ENCODE measurements at regions not wholly inside any gene's neighbourhood (a gene's known extent, or its start where the extent isn't known, plus 50 kb on each side); places are given as distances from the start of the nearest gene placed in this dataset.

DNA sequence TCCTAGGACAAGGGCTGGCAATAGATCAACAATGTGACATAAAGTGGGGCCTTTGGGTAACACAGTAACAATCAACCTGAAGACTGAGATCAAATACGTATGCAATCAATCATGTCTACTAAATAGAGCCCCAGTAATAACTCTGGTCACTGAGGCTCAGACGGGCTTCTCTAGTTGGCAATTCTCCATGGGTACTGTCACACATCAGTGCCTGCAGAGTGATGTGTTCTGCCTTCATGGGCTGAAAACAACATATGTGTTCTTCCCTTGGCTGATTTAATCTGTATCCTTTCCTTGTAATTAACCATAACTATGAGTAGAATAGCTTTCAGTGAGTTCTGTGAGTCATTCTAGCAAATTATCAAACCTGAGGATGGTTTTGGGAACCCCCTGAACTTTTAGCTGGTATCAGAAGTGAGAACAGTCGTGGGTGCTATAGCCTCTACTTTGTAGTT lies 113.6 kb downstream of the TMCO5A start:
- no peak for DNase-seq

DNA sequence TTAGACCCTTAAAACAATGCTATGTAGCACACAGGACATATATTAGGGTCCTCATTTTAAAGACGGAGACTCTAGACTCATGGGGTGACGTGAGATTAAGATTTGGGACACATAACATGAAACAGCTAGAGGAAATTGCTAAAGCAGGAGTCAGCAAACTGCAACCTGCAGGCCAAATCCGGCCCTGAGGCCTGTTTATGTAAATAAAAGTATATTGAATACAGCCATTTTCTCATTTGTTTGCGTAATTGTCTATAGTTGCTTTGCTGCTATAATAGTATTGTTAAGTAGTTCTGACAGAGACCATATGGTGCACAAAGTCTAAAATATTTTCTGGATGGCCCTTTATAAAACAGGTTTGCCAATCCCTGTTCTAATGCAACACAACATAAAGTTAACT lies 115.5 kb downstream of the TMCO5A start:
- DNase-seq = no peak

DNA sequence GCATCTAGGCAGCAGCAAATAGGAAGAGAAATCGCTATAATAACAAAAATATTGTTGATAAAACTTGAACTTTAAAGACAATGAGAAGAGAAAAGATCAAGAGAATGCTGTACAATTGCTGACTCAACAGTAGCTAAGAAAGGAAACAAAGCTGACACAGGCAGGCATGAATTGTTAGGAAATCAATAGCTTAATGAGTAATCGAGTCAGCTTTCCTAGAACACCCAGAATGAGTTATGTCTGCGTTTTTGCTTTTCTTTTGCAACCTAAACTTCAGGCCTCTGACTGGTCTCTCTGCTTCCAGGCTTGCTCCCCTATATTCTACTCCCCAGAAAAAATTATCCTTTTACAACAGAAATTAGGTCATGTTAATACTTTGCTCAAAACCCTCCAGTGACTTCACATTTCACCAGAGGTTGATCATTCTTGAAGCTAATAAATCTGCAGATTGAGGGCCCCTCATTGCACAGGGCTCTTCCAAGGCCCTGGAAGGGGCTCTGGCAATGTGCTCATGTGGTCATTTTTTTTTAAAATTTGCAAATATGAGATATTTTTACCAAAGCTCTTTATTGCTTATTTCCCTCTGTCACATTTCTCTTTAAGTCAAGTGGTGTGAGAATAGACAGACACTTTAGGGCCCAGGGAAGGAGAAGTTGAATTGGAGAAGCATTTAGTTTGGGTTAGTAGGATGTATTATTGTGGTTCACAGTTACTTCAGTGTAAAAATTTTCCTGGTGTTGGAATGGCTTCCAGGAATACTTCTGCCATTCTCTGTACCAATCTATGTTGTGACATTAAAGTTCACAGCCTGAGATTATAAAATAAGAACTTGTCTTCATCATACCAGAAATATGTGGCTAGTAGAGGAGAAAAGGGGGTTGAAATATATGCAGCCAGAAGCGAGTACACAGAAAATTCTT lies 116.3 kb downstream of the TMCO5A start:
- DNase-seq = peak; percentile 28

- no peak for DNase-seq
These were observed 118.8 kb downstream of the TMCO5A start for GRCh38 chr15:38053205-38053604.

DNA sequence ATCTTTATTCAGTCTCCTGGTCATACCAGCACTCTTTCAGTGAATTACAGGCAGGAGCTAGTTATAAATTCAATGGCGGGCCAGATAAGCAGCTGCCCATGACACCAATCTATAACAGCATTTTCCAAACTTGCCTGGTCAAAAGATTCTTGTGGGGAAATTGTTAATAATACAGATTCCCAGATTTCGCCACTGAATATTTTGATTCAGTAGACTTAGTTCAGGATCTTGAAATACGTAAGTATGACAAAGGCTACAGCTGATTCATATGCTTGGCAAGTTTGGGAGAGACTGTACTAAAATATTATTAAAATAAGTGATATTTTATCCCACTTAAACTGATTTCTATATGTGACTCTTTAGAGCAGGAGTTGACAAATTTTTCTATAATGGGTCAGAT lies 119.3 kb downstream of the TMCO5A start:
- no peak for DNase-seq

DNA sequence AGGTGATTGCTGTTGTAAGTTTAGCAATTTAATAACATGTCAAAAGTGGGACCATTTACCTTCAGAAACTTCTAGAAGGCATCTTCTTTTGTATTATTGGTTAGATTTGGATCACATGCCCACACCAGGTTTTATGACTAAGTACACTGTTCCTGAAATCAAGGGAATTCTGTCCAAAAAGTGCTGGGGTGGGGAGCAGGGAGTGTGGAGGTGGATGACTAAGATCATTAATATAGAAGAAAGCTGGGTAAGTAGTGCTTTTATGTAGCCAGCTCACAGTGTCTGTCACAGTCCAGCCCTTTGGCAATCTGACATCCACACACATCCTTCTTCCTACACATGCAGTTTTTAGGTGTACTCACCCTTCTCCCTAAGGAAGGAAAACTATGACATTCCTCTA lies 120.0 kb downstream of the TMCO5A start:
- DNase-seq = no peak

DNA sequence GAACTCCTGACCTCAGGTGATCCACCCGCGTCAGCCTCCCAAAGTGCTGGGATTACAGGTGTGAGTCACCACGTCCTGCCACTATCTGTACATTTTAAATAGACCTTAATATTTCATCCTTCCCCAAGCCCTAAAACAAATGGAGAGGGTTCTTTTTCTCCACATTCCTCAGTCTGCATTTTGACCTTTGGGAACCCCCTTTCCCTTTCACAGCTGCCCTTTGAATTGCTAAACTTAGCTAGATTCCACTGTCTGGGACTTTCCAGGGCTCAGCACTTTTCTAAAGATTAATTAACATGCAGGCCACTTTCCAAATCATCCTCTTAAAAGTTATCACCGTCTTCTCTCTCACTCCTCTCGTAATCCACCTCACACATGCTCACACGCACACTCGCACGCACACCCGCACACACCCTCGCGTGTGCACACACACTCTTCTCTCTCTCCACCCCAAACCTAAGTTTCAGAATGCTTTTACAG lies 124.2 kb downstream of the TMCO5A start:
- DNase-seq = no peak

- no peak for DNase-seq
These were observed 125.2 kb downstream of the TMCO5A start for GRCh38 chr15:38059665-38060064.

GRCh38 chr15:38061856-38062649 lies 127.6 kb downstream of the TMCO5A start:
- no peak for DNase-seq

- no peak for DNase-seq
These were observed 128.3 kb downstream of the TMCO5A start for GRCh38 chr15:38062696-38063095.

GRCh38 chr15:38065721-38066345 lies 131.4 kb downstream of the TMCO5A start:
- DNase-seq = no peak

DNA sequence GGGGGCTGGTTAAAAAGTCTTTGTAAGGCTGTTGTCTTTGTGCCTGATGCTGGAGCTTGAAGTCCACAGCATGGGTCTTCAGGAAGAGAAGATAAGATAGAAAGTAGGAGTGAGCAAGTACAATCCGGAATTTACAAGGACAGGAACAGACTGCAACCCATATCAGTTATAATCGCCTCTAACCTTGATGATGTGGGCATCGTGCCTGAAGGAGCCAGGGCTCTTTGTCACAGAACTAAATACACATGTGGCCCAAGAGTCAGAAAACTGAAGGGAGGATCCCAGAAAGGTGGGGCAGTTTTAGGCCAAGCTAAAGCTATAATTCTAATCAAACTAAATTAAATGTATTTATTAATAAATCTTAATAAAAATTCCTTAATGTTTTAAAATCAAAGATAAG lies 132.2 kb downstream of the TMCO5A start:
- DNase-seq = no peak

DNA sequence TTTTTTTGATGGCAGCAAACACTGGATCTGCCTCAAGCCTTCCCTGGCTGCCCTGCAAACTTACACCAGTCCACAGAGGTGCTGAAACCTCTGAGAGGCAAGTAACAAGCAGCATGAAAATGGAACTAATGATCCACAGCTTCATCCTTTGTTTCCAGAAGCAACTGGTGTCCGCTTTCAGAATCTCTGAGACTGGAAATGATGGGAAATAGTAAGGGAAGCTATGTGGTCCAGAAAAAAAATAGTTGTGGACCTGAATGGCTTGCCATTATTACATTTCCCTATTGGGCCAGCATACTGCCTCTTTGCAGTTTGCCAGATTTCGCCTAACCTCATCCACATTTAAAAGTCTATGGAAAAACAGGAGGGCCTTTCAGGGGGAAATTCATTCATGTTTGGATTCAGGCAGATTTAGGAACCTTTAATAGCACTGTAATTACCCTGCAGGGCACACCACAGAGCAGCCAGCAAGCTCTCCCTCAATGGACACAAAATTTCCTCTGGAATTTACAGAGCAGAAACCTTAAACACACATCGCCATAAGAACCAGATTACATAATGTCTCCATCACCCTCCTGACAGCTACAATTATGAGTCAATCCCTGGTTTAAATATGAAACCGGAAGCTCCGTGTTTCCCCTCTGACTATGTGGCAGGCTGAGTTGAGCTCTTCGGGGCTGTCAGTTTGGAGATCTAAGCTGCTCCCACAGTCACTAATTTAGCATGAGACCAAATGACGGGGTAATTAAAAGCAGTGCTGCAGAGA lies 134.4 kb downstream of the TMCO5A start:
- DNase-seq = peak; percentile 69

- peak; percentile 54 for DNase-seq
These were observed 135.1 kb downstream of the TMCO5A start for GRCh38 chr15:38069511-38070011.

DNA sequence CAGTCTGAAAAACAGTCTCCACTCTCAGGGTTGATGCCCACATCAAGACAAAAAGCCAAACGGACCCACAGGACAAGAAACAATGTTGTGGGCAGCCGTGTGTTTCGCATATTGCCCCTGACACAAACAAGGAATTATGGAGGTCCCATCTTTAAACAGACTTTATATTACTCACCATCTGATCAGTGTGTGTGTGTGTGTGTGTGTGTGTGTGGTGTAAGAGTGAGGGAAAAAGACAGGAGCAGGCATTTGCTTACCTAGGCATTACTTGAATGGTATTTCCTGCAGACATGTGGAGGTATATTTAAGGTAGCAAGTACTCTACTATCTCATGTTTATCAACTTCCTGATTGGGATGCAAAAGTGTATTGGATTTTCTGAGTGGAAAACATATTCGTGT lies 136.3 kb downstream of the TMCO5A start:
- DNase-seq = no peak

DNA sequence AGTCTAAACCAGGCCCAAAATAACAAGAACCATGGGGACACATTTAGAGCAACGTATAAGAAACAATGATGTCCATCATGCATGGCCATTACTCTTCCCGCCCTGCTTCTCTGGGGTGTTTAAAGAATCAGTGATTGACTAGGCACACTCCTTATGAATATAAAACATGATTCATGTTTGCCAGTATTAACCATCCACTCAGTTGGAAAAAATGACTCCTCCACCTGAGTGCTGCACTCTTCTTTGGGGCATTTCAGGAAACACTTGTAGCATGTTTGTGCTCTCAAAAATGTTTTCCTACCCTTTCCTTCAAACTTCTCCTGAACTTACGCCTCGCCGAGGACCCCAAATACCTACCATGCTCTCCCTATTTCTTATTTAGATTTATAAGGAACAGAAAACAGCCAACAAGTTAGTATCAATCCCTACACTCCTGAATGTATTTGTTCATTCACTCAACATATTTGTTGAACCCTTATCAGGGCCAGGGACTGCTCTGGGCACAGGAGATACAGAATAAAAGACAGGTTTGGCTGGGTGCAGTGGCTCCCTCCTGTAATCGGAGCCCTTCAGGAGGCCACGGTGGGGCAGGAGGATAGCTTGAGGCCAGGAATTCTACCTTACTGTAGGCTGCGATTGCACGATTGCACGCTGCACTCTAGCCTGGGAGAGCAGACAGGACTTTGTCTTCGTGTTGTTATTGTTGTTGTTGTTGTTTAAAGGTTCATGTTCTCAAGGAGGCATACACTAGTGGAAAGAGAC lies 137.0 kb downstream of the TMCO5A start:
- no peak for DNase-seq

- no peak for DNase-seq
These were observed 137.5 kb downstream of the TMCO5A start for GRCh38 chr15:38072007-38072347.

DNA sequence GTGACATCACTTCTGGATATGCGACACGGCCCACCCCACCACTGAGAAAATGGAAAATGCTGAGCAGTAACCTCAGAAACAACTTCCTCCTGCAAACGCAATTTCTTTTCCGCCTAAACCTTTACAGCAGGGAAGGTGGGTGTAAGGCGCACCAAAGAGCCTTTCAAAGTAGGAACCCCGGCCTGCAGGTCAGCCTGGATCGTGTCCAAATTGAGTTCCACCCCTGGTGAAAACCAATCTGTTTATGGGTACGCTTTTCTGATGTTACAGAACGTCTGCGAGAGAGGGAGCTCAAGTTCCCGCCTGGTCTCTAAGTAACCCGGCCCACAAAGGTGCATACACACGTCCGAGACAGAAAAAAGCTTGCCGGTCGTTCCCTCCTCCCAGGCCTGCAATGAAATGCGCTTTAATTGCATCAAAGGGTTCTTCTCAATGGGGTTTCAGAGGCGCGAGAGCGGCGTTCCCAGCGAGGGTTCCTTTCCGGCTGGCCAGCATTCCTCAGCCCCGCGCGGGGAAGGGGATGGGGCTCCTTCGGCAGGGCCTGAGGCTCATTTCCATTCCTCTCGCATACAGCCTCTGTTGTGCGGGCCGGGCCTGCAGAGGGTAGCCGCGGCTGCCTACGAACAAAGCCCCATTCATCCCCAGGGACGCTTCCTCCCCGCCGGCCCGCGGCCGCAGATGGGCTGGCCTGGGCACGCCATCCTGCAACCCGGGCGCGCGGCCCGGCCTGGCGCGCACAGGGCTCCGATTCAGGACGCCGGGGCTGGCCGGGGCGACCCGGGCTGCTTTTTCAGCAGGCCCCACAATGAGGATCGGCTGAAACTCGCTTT lies 138.1 kb downstream of the TMCO5A start:
- peak; percentile 93 for DNase-seq

GRCh38 chr15:38073178-38073946 lies 138.9 kb downstream of the TMCO5A start:
- DNase-seq = no peak

GRCh38 chr15:38074029-38074428 lies 139.6 kb downstream of the TMCO5A start:
- no peak for DNase-seq

All from retina (tissue), 1 donor.